GM20000 (cell line): ENCODE measurements at regions not wholly inside any gene's neighbourhood (a gene's known extent, or its start where the extent isn't known, plus 50 kb on each side); places are given as distances from the start of the nearest gene placed in this dataset.

ENCODE experiments used
- DNase-seq: peaks from one replicate; pipeline ENCODE4 v3.0.0; 2012; ENCODE audit warnings: low spot score
- TF ChIP-seq, protein P1 (sequence below): IDR thresholded peaks from 2 replicates; pipeline ENCODE4 v1.5.1; 2012; ENCODE audit warnings: mild to moderate bottlenecking, control low read depth; ENCODE audit errors: extremely low read depth, missing control alignments

GRCh38 chr2:11985817-11986566, 239.6 kb downstream of the LPIN1 start:
- TF ChIP-seq, protein P1, sequence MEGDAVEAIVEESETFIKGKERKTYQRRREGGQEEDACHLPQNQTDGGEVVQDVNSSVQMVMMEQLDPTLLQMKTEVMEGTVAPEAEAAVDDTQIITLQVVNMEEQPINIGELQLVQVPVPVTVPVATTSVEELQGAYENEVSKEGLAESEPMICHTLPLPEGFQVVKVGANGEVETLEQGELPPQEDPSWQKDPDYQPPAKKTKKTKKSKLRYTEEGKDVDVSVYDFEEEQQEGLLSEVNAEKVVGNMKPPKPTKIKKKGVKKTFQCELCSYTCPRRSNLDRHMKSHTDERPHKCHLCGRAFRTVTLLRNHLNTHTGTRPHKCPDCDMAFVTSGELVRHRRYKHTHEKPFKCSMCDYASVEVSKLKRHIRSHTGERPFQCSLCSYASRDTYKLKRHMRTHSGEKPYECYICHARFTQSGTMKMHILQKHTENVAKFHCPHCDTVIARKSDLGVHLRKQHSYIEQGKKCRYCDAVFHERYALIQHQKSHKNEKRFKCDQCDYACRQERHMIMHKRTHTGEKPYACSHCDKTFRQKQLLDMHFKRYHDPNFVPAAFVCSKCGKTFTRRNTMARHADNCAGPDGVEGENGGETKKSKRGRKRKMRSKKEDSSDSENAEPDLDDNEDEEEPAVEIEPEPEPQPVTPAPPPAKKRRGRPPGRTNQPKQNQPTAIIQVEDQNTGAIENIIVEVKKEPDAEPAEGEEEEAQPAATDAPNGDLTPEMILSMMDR, result no peak
- DNase-seq, result no peak

- no peak for DNase-seq
- TF ChIP-seq, protein P1, result no peak
These were observed 240.7 kb downstream of the LPIN1 start for GRCh38 chr2:11987151-11987550.

GRCh38 chr2:11988691-11989353, 242.4 kb downstream of the LPIN1 start:
- no peak for DNase-seq
- TF ChIP-seq, protein P1, result no peak

DNA sequence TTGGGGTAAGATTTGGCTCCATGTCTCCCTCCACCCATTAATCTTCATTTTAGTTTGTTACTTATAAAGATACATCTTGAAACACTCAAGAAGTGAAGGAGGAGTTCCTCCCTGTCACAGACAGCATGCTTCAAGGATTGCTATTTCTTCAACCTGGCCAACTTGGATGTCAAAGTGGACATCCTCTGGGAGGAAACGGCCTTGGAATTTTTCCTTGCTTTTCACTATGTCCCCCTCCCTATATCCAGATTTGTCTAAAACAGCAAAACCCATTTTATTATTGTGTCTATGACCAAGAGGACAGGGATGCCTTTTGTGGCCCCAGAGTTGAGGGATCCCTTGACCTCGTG, 242.9 kb downstream of the LPIN1 start:
- DNase-seq, result no peak
- TF ChIP-seq, protein P1, result no peak

DNA sequence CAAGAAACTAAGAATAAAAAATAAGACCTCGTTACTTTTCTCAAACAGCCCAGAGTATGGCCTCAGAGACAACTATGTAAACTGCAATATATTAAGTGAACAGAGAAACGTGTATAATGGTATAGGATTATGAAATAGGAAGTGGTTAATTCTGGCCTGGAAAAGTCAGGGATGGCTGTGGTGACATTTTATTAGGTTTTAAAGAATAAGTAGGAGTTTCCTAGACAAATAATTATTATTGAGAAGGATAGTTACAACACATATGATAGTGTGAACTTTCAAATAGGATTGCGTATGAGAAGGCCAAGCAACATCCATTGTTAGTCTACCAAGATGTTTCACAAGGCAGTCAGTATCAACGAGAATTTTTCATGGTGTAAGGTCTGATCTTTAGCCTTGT, 244.1 kb downstream of the LPIN1 start:
- TF ChIP-seq, protein P1, result no peak

GRCh38 chr2:11993749-11994148, 247.3 kb downstream of the LPIN1 start:
- TF ChIP-seq, protein P1, result no peak
- no peak for DNase-seq

More for the DNA sequence above, 244.1 kb downstream of the LPIN1 start:
- DNase-seq, result no peak

- no peak for DNase-seq
- TF ChIP-seq, protein P1, result no peak
These were observed 249.0 kb downstream of the LPIN1 start for GRCh38 chr2:11995456-11995855.
